GM12878 (cell line): ENCODE measurements at regions not wholly inside any gene's neighbourhood (a gene's known extent, or its start where the extent isn't known, plus 50 kb on each side); places are given as distances from the start of the nearest gene placed in this dataset.

Experiments used
- HDAC2 ChIP-seq: fragments of 200-600 bp; sonication (generic); IDR thresholded peaks from 2 replicates; pipeline ENCODE4 v1.6.1; 2017
- JUND ChIP-seq: IDR thresholded peaks from 2 replicates; pipeline ENCODE4 v1.6.1; 2012; ENCODE audit warnings: low read depth, mild to moderate bottlenecking, low read length, improper control_type of control experiment, moderate library complexity
- KDM1A ChIP-seq: fragments of 200-600 bp; sonication (generic); IDR thresholded peaks from 2 replicates; pipeline ENCODE4 v1.6.1; 2016; ENCODE audit warnings: borderline replicate concordance
- RAD21 ChIP-seq: IDR thresholded peaks from 2 replicates; pipeline ENCODE4 v1.6.1; 2011; ENCODE audit warnings: mild to moderate bottlenecking, low read depth, low read length, moderate library complexity; ENCODE audit not compliant: insufficient read depth
- SMAD1 ChIP-seq: fragments of 450-650 bp; IDR thresholded peaks from 2 replicates; pipeline ENCODE4 v1.6.1; 2018; ENCODE audit warnings: mild to moderate bottlenecking, low read depth; ENCODE audit not compliant: partially characterized antibody
- STAT1 ChIP-seq: fragments of 450-650 bp; conservative IDR thresholded peaks from 2 replicates; pipeline ENCODE4 v1.6.1; 2014; ENCODE audit warnings: antibody characterized with exemption, mild to moderate bottlenecking
- SUZ12 ChIP-seq: fragments of 200-600 bp; sonication (generic); IDR thresholded peaks from one replicate; pipeline ENCODE4 v1.6.1; 2018; ENCODE audit warnings: antibody characterized with exemption, mild to moderate bottlenecking; ENCODE audit not compliant: unreplicated experiment
- YY1 ChIP-seq: IDR thresholded peaks from 2 replicates; pipeline ENCODE4 v1.6.1; 2011; ENCODE audit warnings: low read depth, mild to moderate bottlenecking, low read length
- ZNF217 ChIP-seq: fragments of 450-650 bp; IDR thresholded peaks from 2 replicates; pipeline ENCODE4 v1.6.1; 2017; ENCODE audit warnings: antibody characterized with exemption, mild to moderate bottlenecking
- ZNF274 ChIP-seq: IDR thresholded peaks from one replicate; pipeline ENCODE4 v1.8.0; 2011; ENCODE audit not compliant: insufficient read length, insufficient read depth
- ZSCAN29 ChIP-seq: fragments of 450-650 bp; IDR thresholded peaks from 2 replicates; pipeline ENCODE4 v1.6.1; 2017; ENCODE audit warnings: mild to moderate bottlenecking, moderate library complexity
- TF ChIP-seq, protein P1 (sequence below): IDR thresholded peaks from 2 replicates; pipeline ENCODE4 v1.6.1; 2012; ENCODE audit warnings: improper control_type of control experiment, low read depth, low read length; ENCODE audit not compliant: insufficient replicate concordance
- TF ChIP-seq, protein P2 (sequence below): IDR thresholded peaks from 2 replicates; pipeline ENCODE4 v1.6.1; 2011; ENCODE audit warnings: mild to moderate bottlenecking, low read depth, low read length, moderate library complexity; ENCODE audit not compliant: insufficient replicate concordance
- TF ChIP-seq, protein P3 (sequence below): IDR thresholded peaks from 2 replicates; pipeline ENCODE4 v1.6.1; 2012; ENCODE audit warnings: low read depth, low read length, improper control_type of control experiment
- TF ChIP-seq, protein P4 (sequence below): fragments of 450-650 bp; IDR thresholded peaks from 2 replicates; pipeline ENCODE4 v1.6.1; 2017; ENCODE audit warnings: borderline replicate concordance
- TF ChIP-seq, protein P5 (sequence below): fragments of 450-650 bp; conservative IDR thresholded peaks from 2 replicates; pipeline ENCODE4 v1.6.1; 2017; ENCODE audit warnings: mild to moderate bottlenecking, moderate library complexity

DNA sequence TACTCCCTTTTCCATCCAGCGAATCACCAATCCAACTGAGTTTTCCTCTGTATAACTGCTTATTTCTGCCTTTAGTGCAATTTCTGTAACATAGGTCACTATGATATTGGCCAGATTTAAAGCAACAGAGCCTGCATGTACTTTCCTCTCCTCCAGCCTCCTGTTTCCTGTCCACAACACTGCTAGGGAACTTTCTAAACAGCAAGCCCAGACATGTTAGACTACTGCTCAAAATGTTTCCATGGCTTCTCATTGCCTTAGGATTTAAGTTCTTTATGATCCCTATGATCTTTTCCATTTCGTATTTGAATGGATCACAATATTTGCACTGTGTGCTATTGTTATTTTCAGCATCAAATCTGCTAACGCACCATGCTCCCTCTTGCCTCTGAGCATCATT lies 481.7 kb upstream of the SLC10A2 start (continued):
- TF ChIP-seq, protein P1, sequence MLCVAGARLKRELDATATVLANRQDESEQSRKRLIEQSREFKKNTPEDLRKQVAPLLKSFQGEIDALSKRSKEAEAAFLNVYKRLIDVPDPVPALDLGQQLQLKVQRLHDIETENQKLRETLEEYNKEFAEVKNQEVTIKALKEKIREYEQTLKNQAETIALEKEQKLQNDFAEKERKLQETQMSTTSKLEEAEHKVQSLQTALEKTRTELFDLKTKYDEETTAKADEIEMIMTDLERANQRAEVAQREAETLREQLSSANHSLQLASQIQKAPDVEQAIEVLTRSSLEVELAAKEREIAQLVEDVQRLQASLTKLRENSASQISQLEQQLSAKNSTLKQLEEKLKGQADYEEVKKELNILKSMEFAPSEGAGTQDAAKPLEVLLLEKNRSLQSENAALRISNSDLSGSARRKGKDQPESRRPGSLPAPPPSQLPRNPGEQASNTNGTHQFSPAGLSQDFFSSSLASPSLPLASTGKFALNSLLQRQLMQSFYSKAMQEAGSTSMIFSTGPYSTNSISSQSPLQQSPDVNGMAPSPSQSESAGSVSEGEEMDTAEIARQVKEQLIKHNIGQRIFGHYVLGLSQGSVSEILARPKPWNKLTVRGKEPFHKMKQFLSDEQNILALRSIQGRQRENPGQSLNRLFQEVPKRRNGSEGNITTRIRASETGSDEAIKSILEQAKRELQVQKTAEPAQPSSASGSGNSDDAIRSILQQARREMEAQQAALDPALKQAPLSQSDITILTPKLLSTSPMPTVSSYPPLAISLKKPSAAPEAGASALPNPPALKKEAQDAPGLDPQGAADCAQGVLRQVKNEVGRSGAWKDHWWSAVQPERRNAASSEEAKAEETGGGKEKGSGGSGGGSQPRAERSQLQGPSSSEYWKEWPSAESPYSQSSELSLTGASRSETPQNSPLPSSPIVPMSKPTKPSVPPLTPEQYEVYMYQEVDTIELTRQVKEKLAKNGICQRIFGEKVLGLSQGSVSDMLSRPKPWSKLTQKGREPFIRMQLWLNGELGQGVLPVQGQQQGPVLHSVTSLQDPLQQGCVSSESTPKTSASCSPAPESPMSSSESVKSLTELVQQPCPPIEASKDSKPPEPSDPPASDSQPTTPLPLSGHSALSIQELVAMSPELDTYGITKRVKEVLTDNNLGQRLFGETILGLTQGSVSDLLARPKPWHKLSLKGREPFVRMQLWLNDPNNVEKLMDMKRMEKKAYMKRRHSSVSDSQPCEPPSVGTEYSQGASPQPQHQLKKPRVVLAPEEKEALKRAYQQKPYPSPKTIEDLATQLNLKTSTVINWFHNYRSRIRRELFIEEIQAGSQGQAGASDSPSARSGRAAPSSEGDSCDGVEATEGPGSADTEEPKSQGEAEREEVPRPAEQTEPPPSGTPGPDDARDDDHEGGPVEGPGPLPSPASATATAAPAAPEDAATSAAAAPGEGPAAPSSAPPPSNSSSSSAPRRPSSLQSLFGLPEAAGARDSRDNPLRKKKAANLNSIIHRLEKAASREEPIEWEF, result no peak
- TF ChIP-seq JUND (no peak), SUZ12 (no peak), ZNF217 (no peak), ZNF274 (no peak), HDAC2 (no peak), STAT1 (no peak), SMAD1 (no peak), RAD21 (no peak), YY1 (no peak), KDM1A (no peak), ZSCAN29 (no peak)
- TF ChIP-seq, protein P2, sequence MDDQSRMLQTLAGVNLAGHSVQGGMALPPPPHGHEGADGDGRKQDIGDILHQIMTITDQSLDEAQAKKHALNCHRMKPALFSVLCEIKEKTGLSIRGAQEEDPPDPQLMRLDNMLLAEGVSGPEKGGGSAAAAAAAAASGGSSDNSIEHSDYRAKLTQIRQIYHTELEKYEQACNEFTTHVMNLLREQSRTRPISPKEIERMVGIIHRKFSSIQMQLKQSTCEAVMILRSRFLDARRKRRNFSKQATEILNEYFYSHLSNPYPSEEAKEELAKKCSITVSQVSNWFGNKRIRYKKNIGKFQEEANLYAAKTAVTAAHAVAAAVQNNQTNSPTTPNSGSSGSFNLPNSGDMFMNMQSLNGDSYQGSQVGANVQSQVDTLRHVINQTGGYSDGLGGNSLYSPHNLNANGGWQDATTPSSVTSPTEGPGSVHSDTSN, result no peak
- TF ChIP-seq, protein P3, sequence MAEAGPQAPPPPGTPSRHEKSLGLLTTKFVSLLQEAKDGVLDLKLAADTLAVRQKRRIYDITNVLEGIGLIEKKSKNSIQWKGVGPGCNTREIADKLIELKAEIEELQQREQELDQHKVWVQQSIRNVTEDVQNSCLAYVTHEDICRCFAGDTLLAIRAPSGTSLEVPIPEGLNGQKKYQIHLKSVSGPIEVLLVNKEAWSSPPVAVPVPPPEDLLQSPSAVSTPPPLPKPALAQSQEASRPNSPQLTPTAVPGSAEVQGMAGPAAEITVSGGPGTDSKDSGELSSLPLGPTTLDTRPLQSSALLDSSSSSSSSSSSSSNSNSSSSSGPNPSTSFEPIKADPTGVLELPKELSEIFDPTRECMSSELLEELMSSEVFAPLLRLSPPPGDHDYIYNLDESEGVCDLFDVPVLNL, result no peak
- TF ChIP-seq, protein P4, sequence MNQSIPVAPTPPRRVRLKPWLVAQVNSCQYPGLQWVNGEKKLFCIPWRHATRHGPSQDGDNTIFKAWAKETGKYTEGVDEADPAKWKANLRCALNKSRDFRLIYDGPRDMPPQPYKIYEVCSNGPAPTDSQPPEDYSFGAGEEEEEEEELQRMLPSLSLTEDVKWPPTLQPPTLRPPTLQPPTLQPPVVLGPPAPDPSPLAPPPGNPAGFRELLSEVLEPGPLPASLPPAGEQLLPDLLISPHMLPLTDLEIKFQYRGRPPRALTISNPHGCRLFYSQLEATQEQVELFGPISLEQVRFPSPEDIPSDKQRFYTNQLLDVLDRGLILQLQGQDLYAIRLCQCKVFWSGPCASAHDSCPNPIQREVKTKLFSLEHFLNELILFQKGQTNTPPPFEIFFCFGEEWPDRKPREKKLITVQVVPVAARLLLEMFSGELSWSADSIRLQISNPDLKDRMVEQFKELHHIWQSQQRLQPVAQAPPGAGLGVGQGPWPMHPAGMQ, result no peak
- TF ChIP-seq, protein P5, sequence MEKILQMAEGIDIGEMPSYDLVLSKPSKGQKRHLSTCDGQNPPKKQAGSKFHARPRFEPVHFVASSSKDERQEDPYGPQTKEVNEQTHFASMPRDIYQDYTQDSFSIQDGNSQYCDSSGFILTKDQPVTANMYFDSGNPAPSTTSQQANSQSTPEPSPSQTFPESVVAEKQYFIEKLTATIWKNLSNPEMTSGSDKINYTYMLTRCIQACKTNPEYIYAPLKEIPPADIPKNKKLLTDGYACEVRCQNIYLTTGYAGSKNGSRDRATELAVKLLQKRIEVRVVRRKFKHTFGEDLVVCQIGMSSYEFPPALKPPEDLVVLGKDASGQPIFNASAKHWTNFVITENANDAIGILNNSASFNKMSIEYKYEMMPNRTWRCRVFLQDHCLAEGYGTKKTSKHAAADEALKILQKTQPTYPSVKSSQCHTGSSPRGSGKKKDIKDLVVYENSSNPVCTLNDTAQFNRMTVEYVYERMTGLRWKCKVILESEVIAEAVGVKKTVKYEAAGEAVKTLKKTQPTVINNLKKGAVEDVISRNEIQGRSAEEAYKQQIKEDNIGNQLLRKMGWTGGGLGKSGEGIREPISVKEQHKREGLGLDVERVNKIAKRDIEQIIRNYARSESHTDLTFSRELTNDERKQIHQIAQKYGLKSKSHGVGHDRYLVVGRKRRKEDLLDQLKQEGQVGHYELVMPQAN, result no peak
